GM18517 (cell line): ENCODE measurements at regions not wholly inside any gene's neighbourhood (a gene's known extent, or its start where the extent isn't known, plus 50 kb on each side); places are given as distances from the start of the nearest gene placed in this dataset.
"Not testable (repeated sequence)": the region's sequence is repeated elsewhere in the genome, so short reads cannot be mapped to it uniquely, and the experiment has no call there.

ENCODE experiments used
- ATAC-seq: cut with Tn5 transposase; IDR thresholded peaks from one replicate; pipeline ENCODE4 v1.9.1; 2021; ENCODE audit warnings: mild to moderate bottlenecking, moderate library complexity; ENCODE audit not compliant: unreplicated experiment

- ATAC-seq, result no peak
Observed at GRCh38 chr4:63308697-63309096, 1100.6 kb downstream of the TECRL start.

DNA sequence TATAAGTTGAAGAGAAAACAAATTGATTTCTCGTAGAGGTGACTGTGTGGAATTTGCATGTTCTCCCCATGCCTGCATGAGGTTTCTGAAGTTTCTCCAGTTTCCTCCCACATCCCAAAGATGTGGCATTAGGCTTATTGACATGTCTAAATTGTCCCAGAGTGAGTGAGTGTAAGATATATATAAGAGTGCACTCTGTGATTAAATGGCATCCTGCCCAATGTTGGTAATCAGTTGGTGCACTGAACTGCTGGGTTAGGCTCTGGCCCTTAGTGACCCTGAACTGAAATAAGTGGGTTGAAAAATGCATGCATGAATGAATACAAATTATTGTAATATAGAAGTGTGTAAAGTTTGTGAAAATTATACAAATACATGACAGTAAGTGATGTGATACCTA, 1106.5 kb downstream of the TECRL start:
- no peak for ATAC-seq

DNA sequence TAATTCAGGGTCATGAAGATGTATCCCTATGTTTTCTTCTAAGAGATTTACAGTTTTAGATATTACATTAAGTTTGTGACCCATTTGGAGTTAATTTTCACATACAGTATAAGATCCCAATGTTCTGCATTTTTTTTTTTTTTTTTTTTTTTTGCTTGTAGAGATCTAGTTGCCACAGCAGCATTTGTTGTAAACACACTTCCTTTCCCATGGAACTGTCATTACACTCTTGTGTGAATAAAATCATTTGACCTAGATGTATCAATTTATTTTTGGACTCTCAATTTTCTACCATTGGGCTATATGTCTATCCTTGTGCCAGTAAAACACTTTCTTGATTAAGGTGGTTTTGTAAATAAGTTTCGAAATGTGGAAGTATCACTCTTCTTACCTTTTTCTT, 1107.2 kb downstream of the TECRL start:
- ATAC-seq, result no peak

GRCh38 chr4:63296773-63297172, 1112.5 kb downstream of the TECRL start:
- ATAC-seq, result no peak

DNA sequence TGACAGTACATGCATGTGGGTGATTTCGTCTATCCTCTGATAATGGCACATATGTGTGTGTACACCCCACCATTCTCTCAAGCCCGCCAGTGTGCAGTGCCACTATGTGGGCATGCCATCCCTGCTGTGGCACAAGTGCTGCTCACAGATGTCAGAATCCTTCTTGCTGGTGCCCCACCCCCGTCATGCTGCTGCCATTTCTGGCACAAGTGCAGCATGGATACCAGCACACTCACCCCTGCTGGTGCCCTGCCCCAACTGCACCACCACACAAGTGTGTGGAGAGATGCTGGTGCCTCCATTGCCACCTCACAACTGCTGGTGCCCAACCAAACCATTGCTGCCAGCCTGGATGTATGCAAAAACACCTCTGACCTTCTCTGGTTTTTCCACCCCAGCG, 1133.8 kb downstream of the TECRL start:
- no peak for ATAC-seq

DNA sequence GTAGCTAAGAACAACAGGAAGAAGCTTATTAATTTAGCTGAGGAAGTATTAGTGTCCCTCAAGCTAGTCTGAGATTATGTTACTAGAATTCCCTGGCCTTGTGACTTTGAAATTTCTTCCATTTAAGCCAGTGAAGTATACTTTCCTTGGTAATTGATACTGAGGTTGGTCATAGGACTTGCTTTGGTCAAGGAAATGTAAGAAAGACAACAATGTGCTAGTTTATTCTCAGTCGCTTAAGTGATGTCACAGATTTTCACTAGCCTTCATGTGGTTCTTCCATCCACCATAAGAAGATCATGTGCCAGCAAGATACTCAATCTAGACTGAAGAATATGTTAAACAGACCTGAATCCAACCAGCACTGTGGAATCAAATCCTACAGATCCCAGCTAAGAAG, 1140.1 kb downstream of the TECRL start:
- no peak for ATAC-seq

- ATAC-seq, result no peak
Observed at GRCh38 chr4:63233671-63234070, 1175.6 kb downstream of the TECRL start.

GRCh38 chr4:63232058-63232457, 1177.2 kb downstream of the TECRL start:
- ATAC-seq, result no peak

GRCh38 chr4:63226229-63226628, 1183.0 kb downstream of the TECRL start:
- no peak for ATAC-seq

- no peak for ATAC-seq
Observed at GRCh38 chr4:63222466-63222865, 1186.8 kb downstream of the TECRL start.

DNA sequence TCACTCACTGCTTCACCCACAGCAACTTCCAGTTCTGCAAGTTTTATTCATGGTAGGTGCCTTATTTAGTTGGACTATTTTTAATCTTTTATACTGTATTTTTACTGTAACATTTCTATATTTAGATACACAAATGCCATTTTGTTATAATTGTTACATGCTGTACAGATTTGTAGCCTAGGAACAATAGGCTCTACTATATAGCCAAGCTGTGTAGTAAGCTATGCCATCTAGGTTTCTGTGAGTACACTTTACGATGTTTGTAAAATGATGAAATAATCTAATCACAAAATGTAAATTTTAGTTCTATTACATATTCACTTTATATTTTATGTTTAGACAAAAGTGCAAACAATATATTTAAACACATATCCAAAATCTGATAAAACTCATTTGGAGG, 1187.8 kb downstream of the TECRL start:
- ATAC-seq, result no peak

GRCh38 chr4:63218856-63219255, 1190.4 kb downstream of the TECRL start:
- no peak for ATAC-seq

DNA sequence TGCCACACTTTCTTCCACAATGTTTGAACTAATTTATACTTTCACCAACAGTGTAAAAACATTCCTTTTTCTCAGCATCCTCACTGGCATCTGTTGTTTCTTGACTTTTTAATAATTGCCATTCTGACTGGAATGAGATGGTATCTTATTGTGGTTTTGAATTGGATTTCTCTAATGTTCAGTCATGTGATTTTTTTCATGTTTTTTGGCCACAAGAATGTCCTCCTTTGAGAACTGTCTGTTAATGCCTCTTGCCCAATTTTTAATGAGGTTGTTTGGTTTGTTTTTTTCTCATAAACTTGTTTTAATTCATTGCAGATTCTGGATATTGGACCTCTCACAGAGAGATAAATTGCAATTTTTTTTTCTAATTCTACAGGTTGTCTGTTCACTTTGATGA, 1195.2 kb downstream of the TECRL start:
- no peak for ATAC-seq

- ATAC-seq, result no peak
Observed at GRCh38 chr4:63211776-63212479, 1197.3 kb downstream of the TECRL start.

GRCh38 chr4:63211375-63211774, 1197.9 kb downstream of the TECRL start:
- no peak for ATAC-seq

- not testable (repeated sequence) for ATAC-seq
Observed at GRCh38 chr4:63193029-63193428, 1216.2 kb downstream of the TECRL start.

DNA sequence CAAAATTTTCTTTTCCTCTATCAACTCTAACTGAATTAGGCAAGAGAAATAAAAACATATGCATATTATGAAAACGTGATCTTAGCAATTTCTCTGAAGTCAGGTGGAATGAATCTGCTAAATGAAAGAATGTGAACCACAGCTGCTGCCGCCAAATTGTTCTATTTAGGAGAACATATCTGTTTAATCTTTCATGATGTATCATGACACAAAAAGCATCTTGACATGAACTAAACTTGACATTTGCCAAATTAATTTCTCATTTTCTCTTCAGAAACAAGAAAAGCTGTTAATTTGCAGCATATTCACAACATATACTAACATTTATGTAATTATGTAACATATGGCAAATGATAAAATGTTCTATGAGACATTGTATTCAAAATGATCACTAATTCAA, 1237.9 kb downstream of the TECRL start:
- ATAC-seq, result no peak

GRCh38 chr4:63170923-63171322, 1238.3 kb downstream of the TECRL start:
- no peak for ATAC-seq

GRCh38 chr4:63169836-63170235, 1239.4 kb downstream of the TECRL start:
- ATAC-seq, result no peak

- no peak for ATAC-seq
Observed at GRCh38 chr4:63155561-63155960, 1253.7 kb downstream of the TECRL start.

DNA sequence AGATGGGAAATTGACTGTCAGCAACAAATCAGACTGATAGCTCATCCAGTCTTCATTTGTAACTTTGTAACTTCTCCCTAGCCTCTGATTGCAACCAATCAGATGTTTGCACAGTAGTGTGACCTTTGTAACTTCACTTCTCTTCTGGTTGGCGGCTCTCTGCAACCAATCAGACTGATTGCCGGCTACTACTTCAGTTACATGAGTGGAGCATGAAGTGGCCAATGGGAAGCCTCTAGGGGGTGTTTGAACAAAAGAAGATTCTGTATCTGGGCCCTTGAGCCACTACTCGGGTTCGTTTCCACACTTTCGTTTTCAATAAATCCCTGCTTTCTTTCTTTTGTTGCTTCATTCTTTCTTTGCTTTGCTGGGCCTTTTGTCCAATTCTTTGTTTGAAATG, 1285.8 kb downstream of the TECRL start:
- no peak for ATAC-seq

GRCh38 chr4:63122955-63123354, 1286.3 kb downstream of the TECRL start:
- ATAC-seq, result no peak

GRCh38 chr4:63106600-63106999, 1302.7 kb downstream of the TECRL start:
- ATAC-seq, result no peak
